ENCODE measurements at regions not wholly inside any gene's neighbourhood (a gene's known extent, or its start where the extent isn't known, plus 50 kb on each side); places are given as distances from the start of the nearest gene placed in this dataset.

DNA sequence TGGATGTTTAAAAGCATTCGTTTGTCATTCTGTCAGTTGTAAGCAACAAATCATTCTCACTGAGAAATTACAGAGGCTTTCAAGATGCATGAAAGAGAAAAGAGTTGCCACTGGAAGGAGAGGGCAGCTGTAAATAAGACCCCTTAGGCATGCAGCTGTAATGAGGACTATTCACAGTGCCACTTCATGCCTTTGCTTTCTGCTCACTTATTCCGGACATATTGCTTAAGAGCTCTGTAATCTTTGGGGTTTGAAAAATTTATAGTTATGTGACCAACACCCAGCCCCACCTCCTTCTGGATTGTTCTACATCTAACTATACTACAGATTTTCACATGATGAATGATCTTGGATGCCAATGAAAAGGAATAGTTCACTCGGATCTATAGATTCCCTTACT lies 194.8 kb upstream of the DCN start:
- no peaks in the 10 kb centered on the region for H3K36me3 Mint-ChIP-seq (ENCODE audit: low read depth, unreplicated experiment)
- Histone ChIP-seq H3K79me2 (ENCODE audit: insufficient read depth, low read length) (no peaks in the 10 kb centered on the region), H2AFZ (ENCODE audit: low read depth, low read length) (no peak overlapping the region), H3K9ac (ENCODE audit: low read length) (no peak overlapping the region), H3K4me1 (ENCODE audit: insufficient read depth, low read length) (peaks cover 5% of the 10 kb centered on the region), H3K4me3 (ENCODE audit: insufficient read depth, low read depth, low read length) (no peak overlapping the region), H3K27me3 (ENCODE audit: insufficient read depth, low read length) (no peaks in the 10 kb centered on the region), H3K27ac (ENCODE audit: low read depth, low read length) (no peak overlapping the region), H3K4me2 (ENCODE audit: low read length) (no peak overlapping the region), H3K9me3 (ENCODE audit: insufficient read depth, low read depth, low read length) (no peaks in the 10 kb centered on the region), H4K20me1 (ENCODE audit: insufficient read depth, low read length) (no peaks in the 10 kb centered on the region), H3K36me3 (ENCODE audit: insufficient read depth, low read length) (no peaks in the 10 kb centered on the region)
- H3K27ac Mint-ChIP-seq (ENCODE audit: unreplicated experiment) = no peak overlapping the region
- DNase-seq (ENCODE audit: low read depth) (no peak), FAIRE-seq (no peak)
- no peak for TF ChIP-seq EZH2 (IDR thresholded peaks at IDR 0.05; ENCODE audit: insufficient read depth, low read length)
- TF ChIP-seq CTCF (IDR thresholded peaks at IDR 0.05; ENCODE audit: insufficient read depth, low read depth, low read length) = no peak
- H3K4me1 Mint-ChIP-seq (ENCODE audit: low read depth, unreplicated experiment) = peaks cover 2% of the 10 kb centered on the region
- no peaks in the 10 kb centered on the region for H3K9me3 Mint-ChIP-seq (ENCODE audit: unreplicated experiment)
- no peak overlapping the region for H3K4me3 Mint-ChIP-seq (ENCODE audit: unreplicated experiment)
- no peaks in the 10 kb centered on the region for H3K27me3 Mint-ChIP-seq (ENCODE audit: low read depth, unreplicated experiment)

DNA sequence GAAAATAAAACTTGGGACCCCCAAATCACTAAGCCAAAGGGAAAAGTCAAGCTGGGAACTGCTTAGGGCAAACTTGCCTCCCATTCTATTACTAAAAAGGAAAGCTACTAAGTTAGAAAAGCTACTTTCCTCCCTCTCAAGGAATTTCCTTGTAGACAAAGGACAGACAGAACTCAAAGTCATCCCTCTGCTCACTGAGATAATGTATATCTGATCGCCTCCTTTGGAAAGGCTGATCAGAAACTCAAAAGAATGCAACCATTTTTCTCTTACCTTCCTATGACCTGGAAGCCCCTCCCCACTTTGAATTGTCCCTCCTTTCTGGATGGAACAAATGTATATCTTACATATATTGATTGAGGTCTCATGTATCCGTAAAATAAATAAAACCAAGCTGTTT lies 190.5 kb upstream of the DCN start:
- Mint-ChIP-seq H3K4me1 (ENCODE audit: low read depth, unreplicated experiment) (no peaks in the 10 kb centered on the region), H3K4me3 (ENCODE audit: unreplicated experiment) (no peak overlapping the region), H3K36me3 (ENCODE audit: low read depth, unreplicated experiment) (no peaks in the 10 kb centered on the region), H3K27me3 (ENCODE audit: low read depth, unreplicated experiment) (no peaks in the 10 kb centered on the region), H3K27ac (ENCODE audit: unreplicated experiment) (no peak overlapping the region), H3K9me3 (ENCODE audit: unreplicated experiment) (no peaks in the 10 kb centered on the region)
- Histone ChIP-seq H3K4me1 (ENCODE audit: insufficient read depth, low read length) (no peaks in the 10 kb centered on the region), H2AFZ (ENCODE audit: low read depth, low read length) (no peak overlapping the region), H3K9me3 (ENCODE audit: insufficient read depth, low read depth, low read length) (no peaks in the 10 kb centered on the region), H4K20me1 (ENCODE audit: insufficient read depth, low read length) (no peaks in the 10 kb centered on the region), H3K4me3 (ENCODE audit: insufficient read depth, low read depth, low read length) (no peak overlapping the region), H3K9ac (ENCODE audit: low read length) (no peak overlapping the region), H3K27ac (ENCODE audit: low read depth, low read length) (no peak overlapping the region), H3K27me3 (ENCODE audit: insufficient read depth, low read length) (no peaks in the 10 kb centered on the region), H3K4me2 (ENCODE audit: low read length) (no peak overlapping the region), H3K79me2 (ENCODE audit: insufficient read depth, low read length) (no peaks in the 10 kb centered on the region), H3K36me3 (ENCODE audit: insufficient read depth, low read length) (no peaks in the 10 kb centered on the region)
- TF ChIP-seq EZH2 (IDR thresholded peaks at IDR 0.05; ENCODE audit: insufficient read depth, low read length) (no peak), CTCF (IDR thresholded peaks at IDR 0.05; ENCODE audit: insufficient read depth, low read depth, low read length) (no peak)
- FAIRE-seq = no peak
- DNase-seq (ENCODE audit: low read depth) = no peak

GRCh38 chr12:91370086-91370868 lies 187.7 kb upstream of the DCN start:
- Mint-ChIP-seq H3K27ac (ENCODE audit: unreplicated experiment) (no peak overlapping the region), H3K4me1 (ENCODE audit: low read depth, unreplicated experiment) (no peaks in the 10 kb centered on the region), H3K36me3 (ENCODE audit: low read depth, unreplicated experiment) (no peaks in the 10 kb centered on the region), H3K4me3 (ENCODE audit: unreplicated experiment) (no peak overlapping the region), H3K27me3 (ENCODE audit: low read depth, unreplicated experiment) (no peaks in the 10 kb centered on the region), H3K9me3 (ENCODE audit: unreplicated experiment) (no peaks in the 10 kb centered on the region)
- no peak for TF ChIP-seq EZH2 (IDR thresholded peaks at IDR 0.05; ENCODE audit: insufficient read depth, low read length)
- no peak for TF ChIP-seq CTCF (IDR thresholded peaks at IDR 0.05; ENCODE audit: insufficient read depth, low read depth, low read length)
- FAIRE-seq = no peak
- Histone ChIP-seq H3K27me3 (ENCODE audit: insufficient read depth, low read length) (no peaks in the 10 kb centered on the region), H3K4me1 (ENCODE audit: insufficient read depth, low read length) (no peaks in the 10 kb centered on the region), H3K4me3 (ENCODE audit: insufficient read depth, low read depth, low read length) (no peak overlapping the region), H3K9ac (ENCODE audit: low read length) (no peak overlapping the region), H3K27ac (ENCODE audit: low read depth, low read length) (no peak overlapping the region), H3K36me3 (ENCODE audit: insufficient read depth, low read length) (no peaks in the 10 kb centered on the region), H3K79me2 (ENCODE audit: insufficient read depth, low read length) (no peaks in the 10 kb centered on the region), H2AFZ (ENCODE audit: low read depth, low read length) (no peak overlapping the region), H3K9me3 (ENCODE audit: insufficient read depth, low read depth, low read length) (no peaks in the 10 kb centered on the region), H3K4me2 (ENCODE audit: low read length) (no peak overlapping the region), H4K20me1 (ENCODE audit: insufficient read depth, low read length) (no peaks in the 10 kb centered on the region)
- no peak for DNase-seq (ENCODE audit: low read depth)
